HEK293T (cell line): ENCODE measurements at regions not wholly inside any gene's neighbourhood (a gene's known extent, or its start where the extent isn't known, plus 50 kb on each side); places are given as distances from the start of the nearest gene placed in this dataset.

Source experiments
- HDGF ChIP-seq: fragments of 450-650 bp; IDR thresholded peaks from 2 replicates; pipeline ENCODE4 v1.6.1; 2017; ENCODE audit warnings: antibody characterized with exemption, borderline replicate concordance
- LEF1 ChIP-seq: fragments of 450-650 bp; IDR thresholded peaks from 2 replicates; pipeline ENCODE4 v1.6.1; 2017; ENCODE audit warnings: mild to moderate bottlenecking, borderline replicate concordance

DNA sequence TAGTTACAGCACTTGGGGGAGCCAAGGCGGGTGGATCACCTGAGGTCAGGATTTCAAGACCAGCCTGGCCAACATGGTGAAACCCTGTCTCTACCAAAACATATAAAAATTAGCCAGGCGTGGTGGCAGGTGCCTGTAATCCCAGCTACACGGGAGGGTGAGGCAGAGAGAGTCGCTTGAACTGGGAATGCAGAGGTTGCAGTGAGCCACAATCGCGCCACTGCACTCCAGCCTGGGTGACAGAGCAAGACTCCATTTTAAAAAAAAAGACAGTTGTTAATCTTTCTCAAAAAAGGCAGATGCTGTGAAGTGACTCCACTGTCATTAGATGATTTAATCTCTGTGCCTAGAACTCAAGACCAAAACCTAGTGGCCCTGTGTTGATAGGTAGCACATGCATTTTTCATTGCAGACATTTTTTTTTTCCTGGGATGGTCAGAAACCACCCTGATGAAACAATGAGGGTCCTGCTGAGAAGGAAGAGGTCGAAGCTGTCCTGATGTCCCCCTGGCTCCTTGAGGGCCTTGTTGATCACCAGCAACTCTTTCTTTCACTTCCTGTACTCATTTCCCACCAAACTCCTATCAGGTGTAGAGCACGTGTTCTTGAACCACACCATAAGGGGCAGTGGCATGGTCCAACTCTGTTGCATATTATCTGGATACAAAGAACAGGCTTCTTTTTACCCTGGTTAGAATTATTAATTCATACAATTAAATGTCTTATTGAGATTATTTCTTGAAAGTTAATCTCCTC lies 382.2 kb downstream of the ICE1 start:
- TF ChIP-seq HDGF (no peak), LEF1 (no peak)
